GM18505 (cell line): ENCODE measurements at regions not wholly inside any gene's neighbourhood (a gene's known extent, or its start where the extent isn't known, plus 50 kb on each side); places are given as distances from the start of the nearest gene placed in this dataset.

Experiments
- ATAC-seq: cut with Tn5 transposase; IDR thresholded peaks from one replicate; pipeline ENCODE4 v1.9.1; 2021; ENCODE audit not compliant: unreplicated experiment
- POLR2A ChIP-seq: IDR thresholded peaks from 4 replicates; pipeline ENCODE4 v1.6.1; 2011; ENCODE audit warnings: borderline replicate concordance; ENCODE audit not compliant: insufficient read depth, insufficient read length; ENCODE audit errors: extremely low read depth

GRCh38 chr2:66242099-66242789 lies 192.7 kb upstream of the MEIS1 start:
- no peak for TF ChIP-seq POLR2A
- no peak for ATAC-seq

GRCh38 chr2:66240286-66240685 lies 194.6 kb upstream of the MEIS1 start:
- ATAC-seq: no peak
- TF ChIP-seq POLR2A: no peak

DNA sequence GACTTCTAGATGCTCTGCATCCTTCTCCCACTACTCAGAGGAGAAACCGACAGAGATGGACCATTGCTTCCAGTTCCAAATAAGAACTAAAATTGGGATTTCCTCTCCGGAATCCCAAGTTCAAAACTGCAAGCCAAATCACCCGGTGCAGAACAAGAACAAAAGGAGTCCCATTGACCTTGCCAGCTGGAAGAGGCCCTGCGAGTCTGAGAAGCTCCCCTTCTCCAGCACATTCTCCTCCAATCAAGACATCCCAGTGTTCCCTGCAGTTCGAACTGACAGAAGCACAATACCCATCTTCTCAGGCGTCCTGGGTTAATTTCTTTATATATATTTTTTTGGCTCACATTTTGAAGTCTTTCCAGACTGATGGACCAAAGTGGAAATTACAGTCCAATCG lies 195.3 kb upstream of the MEIS1 start:
- ATAC-seq: no peak
- TF ChIP-seq POLR2A: no peak

DNA sequence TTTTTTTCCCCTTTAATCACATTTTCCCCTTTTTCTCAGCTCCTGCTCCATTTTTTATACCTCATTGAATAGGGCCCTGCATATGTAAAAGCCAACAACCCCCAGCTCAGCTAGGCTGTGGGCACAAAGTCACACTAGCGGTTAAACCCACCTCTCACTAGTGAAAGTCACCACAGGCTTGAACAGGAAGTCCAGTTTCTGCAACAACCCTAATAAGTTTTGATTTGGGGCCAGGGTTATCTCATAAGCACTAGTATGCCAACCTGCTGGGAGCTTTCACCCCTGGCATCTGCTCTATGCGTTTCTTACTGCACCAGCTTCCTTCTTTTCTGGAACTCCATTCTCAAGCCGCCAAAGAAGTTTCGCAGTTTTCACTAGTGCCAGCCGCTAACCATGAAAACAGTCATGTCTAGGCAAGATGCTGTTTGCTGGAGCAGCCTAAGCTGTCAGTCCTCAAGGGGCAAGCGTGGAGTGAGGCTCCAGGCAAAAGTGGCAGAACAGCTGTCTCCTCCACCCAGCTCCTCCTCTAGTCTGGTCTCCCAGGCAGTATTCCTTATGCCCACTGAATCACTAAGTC lies 197.0 kb upstream of the MEIS1 start:
- TF ChIP-seq POLR2A: no peak
- ATAC-seq: no peak

DNA sequence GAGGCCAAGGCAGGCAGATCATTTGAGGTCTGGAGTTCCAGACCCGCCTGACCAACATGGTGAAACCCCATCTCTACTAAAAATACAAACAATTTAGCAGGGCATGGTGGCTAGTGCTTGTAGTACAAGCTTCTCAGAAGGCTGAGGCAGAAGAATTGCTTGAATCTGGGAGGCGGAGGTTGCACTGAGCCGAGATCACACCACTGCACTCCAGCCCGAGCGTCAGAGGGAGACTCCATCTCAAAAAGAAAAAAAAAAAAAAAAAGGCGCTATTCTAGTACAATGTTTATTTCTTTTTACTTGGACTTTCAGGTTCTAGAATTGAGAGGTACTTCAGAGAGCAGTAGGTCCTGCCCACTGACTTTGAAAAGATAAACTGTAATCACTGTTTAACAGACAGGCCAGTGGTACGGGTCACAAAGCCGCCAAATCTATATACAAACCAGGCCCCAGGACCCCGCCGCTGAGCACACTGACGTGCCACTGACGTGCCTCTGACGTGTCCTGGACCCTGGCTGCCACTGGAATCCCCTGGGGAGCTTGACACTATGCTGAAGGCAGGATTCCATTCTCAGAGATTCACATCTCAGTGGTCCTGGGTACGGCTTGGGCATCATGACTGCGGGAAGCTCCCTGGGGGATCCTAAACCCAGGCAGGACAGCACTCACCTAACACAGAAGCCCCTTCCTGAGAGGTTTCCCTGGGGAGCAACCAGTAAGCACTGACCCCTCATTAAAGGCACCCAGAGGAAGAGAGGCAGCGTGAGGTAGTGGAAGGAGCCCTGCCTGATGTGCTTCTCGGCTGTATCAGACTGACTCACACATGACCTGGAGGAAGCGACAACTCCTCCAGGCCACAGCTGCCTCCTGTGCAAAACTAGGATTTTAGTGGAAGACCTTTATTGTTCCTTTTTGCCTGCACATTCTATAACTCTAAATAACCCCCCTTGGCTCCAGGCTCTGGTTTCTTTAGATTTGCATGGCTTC lies 197.8 kb upstream of the MEIS1 start:
- TF ChIP-seq POLR2A: no peak
- ATAC-seq: no peak

DNA sequence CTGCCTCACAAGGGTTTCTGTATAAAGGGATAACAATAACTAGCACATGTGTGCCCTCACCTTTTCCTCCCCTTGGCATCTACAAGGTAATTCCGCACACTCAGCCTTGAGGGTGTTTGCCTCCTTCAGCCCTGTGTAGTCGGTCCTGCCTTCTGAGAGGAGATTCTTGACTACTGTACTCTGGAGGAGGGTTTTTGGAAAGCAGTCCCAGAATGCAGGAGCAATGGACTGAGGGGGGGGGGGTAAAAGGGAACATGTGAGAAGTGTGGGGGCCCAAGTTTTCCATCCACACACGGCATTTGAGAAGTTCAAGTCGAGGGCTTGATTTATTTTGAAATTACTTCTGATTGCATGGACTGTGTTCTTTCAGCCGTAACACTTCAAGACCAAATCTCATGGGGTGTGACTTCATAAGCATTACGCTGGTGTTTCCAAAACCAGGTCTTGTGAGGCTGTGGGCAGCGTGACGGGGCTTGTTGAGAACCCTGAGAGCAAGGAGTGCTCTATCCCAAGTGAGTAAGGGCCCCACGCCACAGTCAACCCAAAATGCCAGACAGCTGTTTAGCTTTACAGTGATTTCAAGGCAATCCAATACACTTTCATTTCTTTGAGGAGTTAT lies 198.7 kb upstream of the MEIS1 start:
- ATAC-seq: no peak
- TF ChIP-seq POLR2A: no peak

- ATAC-seq: no peak
- no peak for TF ChIP-seq POLR2A
Observed at GRCh38 chr2:66235428-66235827, 199.5 kb upstream of the MEIS1 start.

DNA sequence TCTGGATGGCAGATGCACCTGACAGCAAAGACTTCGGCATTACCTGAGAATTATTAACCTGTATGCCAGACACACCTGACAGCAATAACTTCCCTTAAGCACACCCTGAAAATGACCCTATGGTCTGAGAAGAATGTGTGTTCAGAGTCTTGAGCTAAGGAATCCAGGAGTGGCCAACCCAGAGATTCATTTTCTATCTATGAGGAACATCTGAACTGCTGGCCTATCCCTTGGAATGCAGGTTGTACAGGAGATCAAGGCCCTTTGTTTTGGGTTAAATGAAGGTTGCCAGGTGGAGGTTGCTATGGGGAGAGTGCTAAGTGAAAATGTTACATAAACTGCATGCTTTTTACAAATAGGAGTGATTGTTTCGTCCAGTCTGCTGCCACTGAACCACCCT lies 200.9 kb upstream of the MEIS1 start:
- TF ChIP-seq POLR2A: no peak
- no peak for ATAC-seq

GRCh38 chr2:66228128-66228547 lies 206.8 kb upstream of the MEIS1 start:
- no peak for TF ChIP-seq POLR2A
- no peak for ATAC-seq

- no peak for ATAC-seq
- TF ChIP-seq POLR2A: no peak
Observed at GRCh38 chr2:66217039-66217585, 217.8 kb upstream of the MEIS1 start.

- no peak for ATAC-seq
- TF ChIP-seq POLR2A: no peak
Observed at GRCh38 chr2:66212749-66213148, 222.2 kb upstream of the MEIS1 start.

DNA sequence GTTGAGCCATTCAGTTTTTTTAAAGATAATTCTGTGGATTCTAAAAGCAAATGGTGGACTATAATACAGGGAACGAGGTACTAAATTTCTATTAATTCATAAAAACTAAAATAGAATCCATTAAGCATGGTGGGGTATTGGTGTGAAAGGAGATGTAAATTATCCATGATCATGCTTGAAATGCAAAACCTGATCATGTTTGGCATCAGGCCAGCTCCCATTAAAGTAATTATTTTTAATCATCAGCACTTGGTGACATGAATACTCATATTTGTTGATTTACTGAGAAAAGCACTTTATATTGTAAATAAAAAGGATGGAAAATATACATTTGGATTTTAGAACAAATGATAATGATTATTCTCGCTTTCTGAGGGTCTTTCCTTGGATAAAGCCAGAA lies 232.3 kb upstream of the MEIS1 start:
- ATAC-seq: no peak
- no peak for TF ChIP-seq POLR2A

DNA sequence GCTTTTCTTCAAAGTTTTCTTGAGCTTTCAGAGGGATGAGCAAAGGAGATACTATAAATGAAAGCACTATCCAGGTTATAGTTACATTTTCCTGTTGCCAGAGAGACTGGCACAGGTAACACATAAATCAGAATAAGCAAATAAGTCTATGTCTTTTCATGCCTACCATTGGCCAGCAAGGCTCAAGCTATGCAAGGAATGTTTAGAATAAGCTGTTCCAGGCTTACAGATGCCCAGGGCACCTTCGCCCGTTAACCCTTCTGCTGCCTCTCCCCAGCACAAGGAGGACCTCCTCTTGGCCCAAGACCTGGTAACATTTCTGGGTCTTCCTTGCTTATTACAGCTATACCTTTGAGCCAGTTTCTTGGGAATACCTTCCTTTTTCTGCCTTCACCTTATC lies 233.7 kb upstream of the MEIS1 start:
- no peak for ATAC-seq
- TF ChIP-seq POLR2A: no peak

- no peak for TF ChIP-seq POLR2A
- ATAC-seq: no peak
Observed at GRCh38 chr2:66198873-66199272, 236.1 kb upstream of the MEIS1 start.

DNA sequence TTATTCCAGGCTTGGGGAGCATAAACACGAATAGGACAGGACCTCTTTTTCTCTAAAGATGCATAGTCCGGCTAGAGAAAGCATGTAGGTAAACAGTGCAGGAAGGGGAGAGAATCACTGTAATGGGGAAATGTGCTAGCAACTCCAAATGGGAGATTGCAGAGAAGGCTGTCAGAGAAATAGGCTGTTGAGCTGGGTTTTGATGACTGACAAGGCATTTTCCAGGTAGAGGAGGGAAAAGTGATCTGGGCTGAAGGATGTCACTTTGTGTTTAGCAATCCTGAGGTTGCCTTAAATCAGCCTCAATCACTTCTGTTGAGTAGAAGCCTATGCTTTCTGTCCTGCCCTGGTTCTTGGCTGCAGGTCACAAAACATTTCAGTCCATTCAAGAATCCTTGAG lies 242.0 kb upstream of the MEIS1 start:
- ATAC-seq: no peak
- TF ChIP-seq POLR2A: no peak
